Caco-2 (cell line): ENCODE measurements at regions not wholly inside any gene's neighbourhood (a gene's known extent, or its start where the extent isn't known, plus 50 kb on each side); places are given as distances from the start of the nearest gene placed in this dataset.

ENCODE experiments used
- BruUV-seq: library from RNA; stranded (reverse); fragments of 400-500 nt; replicated peaks from 2 replicates; lab custom pipeline; 2021; lab: Mats Ljungman, UMichigan
- CTCF ChIA-PET: fragments of 300-600 bp; sonication (Branson Sonifier 250); formaldehyde crosslinking; loops from one replicate; lab custom pipeline; 2022; ENCODE audit warnings: antibody characterized with exemption; lab: Charles Lee
- POLR2A ChIA-PET: fragments of 300-600 bp; sonication (Branson Sonifier 250); formaldehyde crosslinking; loops from one replicate; lab custom pipeline; 2022; ENCODE audit warnings: antibody characterized with exemption; lab: Charles Lee
- DNase-seq, 2 experiments: peaks; one replicate each; pipeline versions ENCODE4 v3.0.0 to v3.0.0-alpha.2; 2020 to 2022
- H3K27me3 ChIP-seq: replicated peaks from 2 replicates; pipeline ENCODE4 v1.6.0; 2011; ENCODE audit warnings: low read length; ENCODE audit not compliant: control insufficient read depth, insufficient read depth
- H3K36me3 ChIP-seq: 2 replicates; pipeline ENCODE4 v1.5.1; 2011; ENCODE audit warnings: low read length; ENCODE audit not compliant: control insufficient read depth, insufficient read depth
- H3K4me1 ChIP-seq: fragments of 250-450 bp; sonication (Bioruptor Pico); 2 replicates; pipeline ENCODE4 v1.5.1; 2020; ENCODE audit warnings: mild to moderate bottlenecking
- H3K4me3 ChIP-seq: 2 replicates; pipeline ENCODE4 v1.5.1; 2011; ENCODE audit warnings: low read depth, mild to moderate bottlenecking, control low read depth, low read length
- H3K9me3 ChIP-seq: fragments of 250-450 bp; sonication (Bioruptor Pico); 2 replicates; pipeline ENCODE4 v1.5.1; 2020; ENCODE audit warnings: mild to moderate bottlenecking, moderate library complexity
- H3K27ac Mint-ChIP-seq: one replicate; pipeline ENCODE4 v1.8.0; 2022; ENCODE audit warnings: mixed read lengths; ENCODE audit not compliant: unreplicated experiment
- H3K27me3 Mint-ChIP-seq: one replicate; pipeline ENCODE4 v1.8.0; 2022; ENCODE audit warnings: mixed read lengths; ENCODE audit not compliant: insufficient read depth, unreplicated experiment
- H3K36me3 Mint-ChIP-seq: one replicate; pipeline ENCODE4 v1.8.0; 2022; ENCODE audit warnings: mild to moderate bottlenecking, mixed read lengths; ENCODE audit not compliant: insufficient read depth, unreplicated experiment
- H3K4me1 Mint-ChIP-seq: one replicate; pipeline ENCODE4 v1.8.0; 2022; ENCODE audit warnings: low read depth, mixed read lengths; ENCODE audit not compliant: unreplicated experiment
- H3K4me3 Mint-ChIP-seq: one replicate; pipeline ENCODE4 v1.8.0; 2022; ENCODE audit warnings: mild to moderate bottlenecking, moderate library complexity, mixed read lengths; ENCODE audit not compliant: unreplicated experiment
- H3K9me3 Mint-ChIP-seq: one replicate; pipeline ENCODE4 v1.8.0; 2022; ENCODE audit warnings: mixed read lengths; ENCODE audit not compliant: unreplicated experiment
- CTCF ChIP-seq, 2 experiments: fragments of 200-600 bp in 1 of 2; IDR thresholded peaks; 1 replicate in 1 of 2; 2 replicates in 1 of 2; pipeline versions ENCODE4 v1.5.1 to v1.8.0; 2011 to 2022; ENCODE audit warnings: antibody characterized with exemption in 1 of 2, control low read depth in 1 of 2, inconsistent platforms in 1 of 2, low read depth in 1 of 2, low read length in 1 of 2, mild to moderate bottlenecking in 1 of 2, moderate library complexity in 1 of 2; ENCODE audit not compliant: insufficient read depth in 1 of 2, severe bottlenecking in 1 of 2, unreplicated experiment in 1 of 2
- intact Hi-C: fragments of 100-400 bp; cut with micrococcal nuclease; formaldehyde crosslinking; loops from one replicate; pipeline ENCODE4 v1.10.0; 2022; ENCODE audit not compliant: unreplicated experiment

GRCh38 chr11:15890031-15890713 is 466.2 kb downstream of the SOX6 start:
- H3K36me3 ChIP-seq = no peaks in the 10 kb centered on the region
- Mint-ChIP-seq H3K4me3 (no peak overlapping the region), H3K9me3 (no peaks in the 10 kb centered on the region), H3K27ac (no peak overlapping the region), H3K27me3 (no peaks in the 10 kb centered on the region), H3K4me1 (peaks cover 32% of the 10 kb centered on the region), H3K36me3 (no peaks in the 10 kb centered on the region)
- TF ChIP-seq CTCF (IDR thresholded peaks at IDR 0.05; ENCODE audit: insufficient read depth in 1 of 2, low read depth in 1 of 2, low read length in 1 of 2, severe bottlenecking in 1 of 2, unreplicated experiment in 1 of 2) = no peak
- intact Hi-C loops = no loop called here
- CTCF ChIA-PET = no interaction called here
- no peak overlapping the region for H3K4me3 ChIP-seq
- BruUV-seq = no TSS peak
- H3K27me3 ChIP-seq = no peaks in the 10 kb centered on the region
- H3K9me3 ChIP-seq = no peaks in the 10 kb centered on the region
- peaks cover 25% of the 10 kb centered on the region for H3K4me1 ChIP-seq
- POLR2A ChIA-PET = no interaction called here
- no peak for DNase-seq

GRCh38 chr11:15893080-15893492 is 463.3 kb downstream of the SOX6 start:
- Histone ChIP-seq H3K9me3 (no peaks in the 10 kb centered on the region), H3K36me3 (no peaks in the 10 kb centered on the region), H3K27me3 (no peaks in the 10 kb centered on the region), H3K4me3 (no peak overlapping the region), H3K4me1 (peaks cover 33% of the 10 kb centered on the region)
- POLR2A ChIA-PET = no interaction called here
- H3K36me3 Mint-ChIP-seq = no peaks in the 10 kb centered on the region
- no TSS peak for BruUV-seq
- H3K27ac Mint-ChIP-seq = no peak overlapping the region
- no peak for TF ChIP-seq CTCF (IDR thresholded peaks at IDR 0.05; ENCODE audit: insufficient read depth in 1 of 2, low read depth in 1 of 2, low read length in 1 of 2, severe bottlenecking in 1 of 2, unreplicated experiment in 1 of 2)
- peaks cover 32% of the 10 kb centered on the region for H3K4me1 Mint-ChIP-seq
- no peaks in the 10 kb centered on the region for H3K27me3 Mint-ChIP-seq
- no peak for DNase-seq
- CTCF ChIA-PET = interaction anchor here (0.5 kb wide), 1 partner anchor 36 kb away, joined by 3 read pairs; no protein-coding TSS in a partner anchor
- H3K4me3 Mint-ChIP-seq = no peak overlapping the region
- intact Hi-C loops = no loop called here
- H3K9me3 Mint-ChIP-seq = no peaks in the 10 kb centered on the region

GRCh38 chr11:15896026-15896425 is 460.3 kb downstream of the SOX6 start:
- Histone ChIP-seq H3K27me3 (no peaks in the 10 kb centered on the region), H3K9me3 (no peaks in the 10 kb centered on the region), H3K4me1 (peaks cover 17% of the 10 kb centered on the region), H3K4me3 (no peak overlapping the region), H3K36me3 (no peaks in the 10 kb centered on the region)
- Mint-ChIP-seq H3K4me3 (no peak overlapping the region), H3K36me3 (no peaks in the 10 kb centered on the region), H3K9me3 (no peaks in the 10 kb centered on the region), H3K27ac (no peak overlapping the region), H3K27me3 (no peaks in the 10 kb centered on the region), H3K4me1 (peaks cover 27% of the 10 kb centered on the region)
- intact Hi-C loops = no loop called here
- ChIA-PET POLR2A (interaction anchor here (0.6 kb wide), 1 partner anchor 106 kb away, joined by 6 read pairs; no protein-coding TSS in a partner anchor), CTCF (no interaction called here)
- no peak for TF ChIP-seq CTCF (IDR thresholded peaks at IDR 0.05; ENCODE audit: insufficient read depth in 1 of 2, low read depth in 1 of 2, low read length in 1 of 2, severe bottlenecking in 1 of 2, unreplicated experiment in 1 of 2)
- no TSS peak for BruUV-seq
- DNase-seq = no peak
